ENCODE measurements at regions not wholly inside any gene's neighbourhood (a gene's known extent, or its start where the extent isn't known, plus 50 kb on each side); places are given as distances from the start of the nearest gene placed in this dataset.

DNA sequence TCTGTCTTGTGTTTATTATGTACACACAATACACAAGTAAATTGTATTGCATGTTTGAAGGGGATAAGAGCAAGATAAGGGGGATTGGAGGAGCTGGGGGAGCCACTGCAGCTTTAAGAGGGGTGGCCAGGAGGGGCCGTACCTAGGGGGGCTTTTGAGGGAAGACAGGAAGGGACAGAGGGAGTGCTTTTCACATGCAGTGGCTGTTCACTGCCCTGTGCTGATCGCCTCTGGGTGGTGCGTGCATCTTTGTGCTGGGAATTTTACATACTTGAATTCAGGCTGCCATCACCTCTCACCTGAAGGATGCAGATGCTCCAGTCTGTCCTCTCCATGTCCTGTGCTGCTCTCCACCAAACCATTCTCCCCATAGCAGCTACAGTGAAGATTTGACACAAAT is 179.5 kb downstream of the PTPRU start:
- no peak for DNase-seq (ENCODE audit: low spot score, unreplicated experiment)

DNA sequence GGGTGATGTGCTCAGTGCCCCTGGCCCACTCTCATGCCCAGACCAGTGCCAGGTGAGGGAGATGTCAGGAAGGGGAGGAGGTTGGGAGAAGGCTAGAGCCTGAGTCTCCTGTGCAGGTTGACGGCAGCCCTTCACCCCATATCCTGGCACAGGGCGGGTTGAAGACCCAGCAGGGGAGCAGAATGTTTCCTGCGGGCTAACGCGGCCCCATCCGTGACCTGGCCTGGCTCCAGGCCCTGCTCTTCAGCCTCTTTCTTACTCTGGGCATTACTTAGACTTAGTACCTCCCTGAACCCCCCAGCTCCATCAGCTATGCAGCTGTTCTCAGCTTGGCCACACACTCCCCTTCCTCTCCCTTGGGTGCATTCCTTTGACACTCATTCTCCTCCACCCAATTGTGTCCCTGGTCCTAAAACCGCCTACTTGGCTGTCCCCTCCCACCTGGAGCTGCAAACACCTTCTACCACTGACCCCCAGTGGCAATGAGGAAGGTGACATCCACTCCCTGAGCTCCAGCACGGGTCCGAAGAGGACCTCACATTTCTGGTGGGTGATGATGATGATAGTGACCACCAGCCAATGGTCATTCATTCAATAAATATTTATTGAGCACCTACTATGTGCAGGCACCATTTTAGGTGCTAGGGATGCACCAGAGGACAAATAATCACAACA is 179.0 kb downstream of the PTPRU start:
- Mint-ChIP-seq H3K27me3 (peaks cover 3% of the 10 kb centered on the region), H3K4me3 (ENCODE audit: low read depth) (no peak overlapping the region), H3K9me3 (ENCODE audit: low read depth) (no peaks in the 10 kb centered on the region), H3K4me1 (ENCODE audit: low read depth) (peaks cover 23% of the 10 kb centered on the region), H3K27ac (no peak overlapping the region), H3K36me3 (ENCODE audit: insufficient read depth) (no peaks in the 10 kb centered on the region)
- DNase-seq (ENCODE audit: low spot score, unreplicated experiment), result no peak
- TF ChIP-seq, protein P1, sequence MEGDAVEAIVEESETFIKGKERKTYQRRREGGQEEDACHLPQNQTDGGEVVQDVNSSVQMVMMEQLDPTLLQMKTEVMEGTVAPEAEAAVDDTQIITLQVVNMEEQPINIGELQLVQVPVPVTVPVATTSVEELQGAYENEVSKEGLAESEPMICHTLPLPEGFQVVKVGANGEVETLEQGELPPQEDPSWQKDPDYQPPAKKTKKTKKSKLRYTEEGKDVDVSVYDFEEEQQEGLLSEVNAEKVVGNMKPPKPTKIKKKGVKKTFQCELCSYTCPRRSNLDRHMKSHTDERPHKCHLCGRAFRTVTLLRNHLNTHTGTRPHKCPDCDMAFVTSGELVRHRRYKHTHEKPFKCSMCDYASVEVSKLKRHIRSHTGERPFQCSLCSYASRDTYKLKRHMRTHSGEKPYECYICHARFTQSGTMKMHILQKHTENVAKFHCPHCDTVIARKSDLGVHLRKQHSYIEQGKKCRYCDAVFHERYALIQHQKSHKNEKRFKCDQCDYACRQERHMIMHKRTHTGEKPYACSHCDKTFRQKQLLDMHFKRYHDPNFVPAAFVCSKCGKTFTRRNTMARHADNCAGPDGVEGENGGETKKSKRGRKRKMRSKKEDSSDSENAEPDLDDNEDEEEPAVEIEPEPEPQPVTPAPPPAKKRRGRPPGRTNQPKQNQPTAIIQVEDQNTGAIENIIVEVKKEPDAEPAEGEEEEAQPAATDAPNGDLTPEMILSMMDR (IDR thresholded peaks at IDR 0.05; ENCODE audit: unreplicated experiment), result peak; percentile 41

More for the DNA sequence above, 179.5 kb downstream of the PTPRU start:
- TF ChIP-seq, protein P1 (IDR thresholded peaks at IDR 0.05; ENCODE audit: unreplicated experiment), result no peak
- H3K9me3 Mint-ChIP-seq (ENCODE audit: low read depth), result peaks cover 4% of the 10 kb centered on the region
- H3K27ac Mint-ChIP-seq, result peak overlapping the region; percentile 35
- H3K4me1 Mint-ChIP-seq (ENCODE audit: low read depth), result peaks cover 22% of the 10 kb centered on the region
- peaks cover 3% of the 10 kb centered on the region for H3K27me3 Mint-ChIP-seq
- H3K4me3 Mint-ChIP-seq (ENCODE audit: low read depth), result no peak overlapping the region
- H3K36me3 Mint-ChIP-seq (ENCODE audit: insufficient read depth), result no peaks in the 10 kb centered on the region

DNA sequence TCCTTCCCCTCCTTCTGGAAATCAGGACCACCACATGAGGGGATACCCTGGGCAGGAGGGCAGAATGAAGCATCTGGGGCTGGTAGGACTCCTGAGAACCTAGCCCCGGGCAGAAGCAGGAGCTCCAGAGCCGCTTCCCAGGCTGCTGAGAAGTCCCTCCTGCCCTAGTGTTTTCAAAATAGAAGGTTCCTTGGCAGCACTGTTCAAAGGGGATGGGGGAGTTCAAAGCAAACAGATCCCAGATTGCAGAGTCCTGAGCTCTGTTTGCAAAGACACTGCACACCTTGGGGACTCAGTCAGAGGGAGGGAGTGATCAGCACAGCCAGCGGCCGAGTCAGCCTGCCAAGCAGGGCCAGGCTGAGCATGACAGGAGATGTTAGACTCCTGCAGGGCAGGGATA is 177.8 kb downstream of the PTPRU start:
- no peak overlapping the region for H3K4me3 Mint-ChIP-seq (ENCODE audit: low read depth)
- H3K27me3 Mint-ChIP-seq, result peaks cover 3% of the 10 kb centered on the region
- no peak for DNase-seq (ENCODE audit: low spot score, unreplicated experiment)
- peaks cover 31% of the 10 kb centered on the region for H3K4me1 Mint-ChIP-seq (ENCODE audit: low read depth)
- TF ChIP-seq, protein P1 (IDR thresholded peaks at IDR 0.05; ENCODE audit: unreplicated experiment), result no peak
- H3K9me3 Mint-ChIP-seq (ENCODE audit: low read depth), result no peaks in the 10 kb centered on the region
- peak overlapping the region; percentile 1 for H3K27ac Mint-ChIP-seq
- no peaks in the 10 kb centered on the region for H3K36me3 Mint-ChIP-seq (ENCODE audit: insufficient read depth)

DNA sequence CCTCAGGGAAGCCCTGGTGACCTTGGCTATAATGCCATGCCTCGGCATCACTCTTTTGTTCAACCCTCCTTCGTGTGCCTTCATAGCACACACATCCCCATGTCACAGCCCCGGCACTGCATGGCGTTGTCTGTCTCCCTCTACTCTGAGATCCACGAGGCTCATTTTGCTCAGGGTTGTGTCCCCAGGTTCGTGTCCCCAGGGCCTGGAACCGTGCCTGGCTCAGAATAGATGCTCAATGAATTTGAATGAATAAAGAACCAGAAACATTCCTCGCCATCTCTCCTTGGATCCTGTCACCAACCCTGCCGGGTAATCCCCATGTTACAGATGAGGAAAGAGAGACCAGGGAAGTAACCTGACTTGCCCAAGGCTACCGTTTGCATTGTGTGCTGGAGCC is 177.3 kb downstream of the PTPRU start:
- peaks cover 31% of the 10 kb centered on the region for H3K4me1 Mint-ChIP-seq (ENCODE audit: low read depth)
- no peaks in the 10 kb centered on the region for H3K36me3 Mint-ChIP-seq (ENCODE audit: insufficient read depth)
- H3K27ac Mint-ChIP-seq, result no peak overlapping the region
- no peak for DNase-seq (ENCODE audit: low spot score, unreplicated experiment)
- peaks cover 3% of the 10 kb centered on the region for H3K27me3 Mint-ChIP-seq
- H3K4me3 Mint-ChIP-seq (ENCODE audit: low read depth), result no peak overlapping the region
- H3K9me3 Mint-ChIP-seq (ENCODE audit: low read depth), result no peaks in the 10 kb centered on the region
- TF ChIP-seq, protein P1 (IDR thresholded peaks at IDR 0.05; ENCODE audit: unreplicated experiment), result no peak

DNA sequence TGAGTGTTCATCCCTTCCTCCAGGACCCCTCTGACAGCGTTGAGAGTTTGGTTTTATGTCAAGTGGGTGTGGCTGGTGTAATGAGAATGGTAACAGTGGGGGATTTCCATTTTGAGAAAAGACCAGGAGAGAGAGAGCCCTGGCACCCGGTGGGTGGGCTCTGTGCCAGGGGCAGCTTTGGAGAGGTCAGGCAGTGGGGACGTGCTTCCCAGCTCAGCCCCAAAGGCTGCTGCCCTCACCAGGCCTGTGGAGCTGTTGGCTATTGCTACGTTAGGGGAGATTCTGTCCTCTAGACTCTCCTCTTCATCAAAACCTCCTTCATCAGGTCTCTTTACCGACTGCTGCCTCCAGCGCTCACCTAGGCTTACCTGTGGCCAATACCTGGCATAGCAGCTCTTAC is 176.3 kb downstream of the PTPRU start:
- TF ChIP-seq, protein P1 (IDR thresholded peaks at IDR 0.05; ENCODE audit: unreplicated experiment), result no peak
- H3K27me3 Mint-ChIP-seq, result peaks cover 3% of the 10 kb centered on the region
- H3K4me3 Mint-ChIP-seq (ENCODE audit: low read depth), result no peak overlapping the region
- H3K4me1 Mint-ChIP-seq (ENCODE audit: low read depth), result peaks cover 31% of the 10 kb centered on the region
- no peaks in the 10 kb centered on the region for H3K9me3 Mint-ChIP-seq (ENCODE audit: low read depth)
- H3K36me3 Mint-ChIP-seq (ENCODE audit: insufficient read depth), result no peaks in the 10 kb centered on the region
- no peak overlapping the region for H3K27ac Mint-ChIP-seq
- no peak for DNase-seq (ENCODE audit: low spot score, unreplicated experiment)

Measured in progenitor cell of endocrine pancreas (in vitro differentiated cells).